Stimulated activated CD4-positive, alpha-beta T cell treated with anti-CD3 and anti-CD28 coated beads, Interleukin-4, amount 100 ng/mL, for 1 hour (primary cell): ENCODE measurements at regions not wholly inside any gene's neighbourhood (a gene's known extent, or its start where the extent isn't known, plus 50 kb on each side); places are given as distances from the start of the nearest gene placed in this dataset.
"Not testable (repeated sequence)": the region's sequence is repeated elsewhere in the genome, so short reads cannot be mapped to it uniquely, and the experiment has no call there.

Experiments
- DNase-seq: peaks from one replicate; pipeline ENCODE4 v3.0.0-alpha.2; 2020

GRCh38 chr20:19835533-19836222 lies 77.6 kb downstream of the RIN2 start:
- no peak for DNase-seq

GRCh38 chr20:19838468-19838867 lies 80.4 kb downstream of the RIN2 start:
- no peak for DNase-seq

- no peak for DNase-seq
Observed at GRCh38 chr20:19839053-19839452, 81.0 kb downstream of the RIN2 start.

GRCh38 chr20:19840111-19840710 lies 82.2 kb downstream of the RIN2 start:
- DNase-seq, result no peak

GRCh38 chr20:19841740-19842139 lies 83.7 kb downstream of the RIN2 start:
- DNase-seq, result no peak

- not testable (repeated sequence) for DNase-seq
Observed at GRCh38 chr20:19844850-19845249, 86.8 kb downstream of the RIN2 start.

GRCh38 chr20:19847383-19847782 lies 89.3 kb downstream of the RIN2 start:
- no peak for DNase-seq

GRCh38 chr20:19849341-19850197 lies 91.5 kb downstream of the RIN2 start:
- no peak for DNase-seq

- DNase-seq, result no peak
Observed at GRCh38 chr20:19850198-19850533, 92.1 kb downstream of the RIN2 start.

- no peak for DNase-seq
Observed at GRCh38 chr20:19851861-19852260, 93.8 kb downstream of the RIN2 start.

- DNase-seq, result no peak
Observed at GRCh38 chr20:19855416-19855815, 97.4 kb downstream of the RIN2 start.

- DNase-seq, result no peak
Observed at GRCh38 chr20:19858466-19859371, 100.7 kb downstream of the RIN2 start.

GRCh38 chr20:19859444-19859843 lies 101.4 kb downstream of the RIN2 start:
- DNase-seq, result no peak

- no peak for DNase-seq
Observed at GRCh38 chr20:19860737-19861136, 102.7 kb downstream of the RIN2 start.

GRCh38 chr20:19861147-19861759 lies 103.2 kb downstream of the RIN2 start:
- DNase-seq, result no peak

- DNase-seq, result no peak
Observed at GRCh38 chr20:19864130-19864529, 106.1 kb downstream of the RIN2 start.

- no peak for DNase-seq
Observed at GRCh38 chr20:19866070-19866469, 108.0 kb downstream of the RIN2 start.

- no peak for DNase-seq
Observed at GRCh38 chr20:19867074-19867473, 109.0 kb downstream of the RIN2 start.

- DNase-seq, result no peak
Observed at GRCh38 chr20:19867940-19868371, 109.9 kb downstream of the RIN2 start.

GRCh38 chr20:19868441-19868840 lies 110.4 kb downstream of the RIN2 start:
- no peak for DNase-seq

- DNase-seq, result no peak
Observed at GRCh38 chr20:19872001-19872400, 113.9 kb downstream of the RIN2 start.

GRCh38 chr20:19874040-19874727 lies 116.1 kb downstream of the RIN2 start:
- DNase-seq, result no peak
